H1 (cell line): ENCODE measurements at regions not wholly inside any gene's neighbourhood (a gene's known extent, or its start where the extent isn't known, plus 50 kb on each side); places are given as distances from the start of the nearest gene placed in this dataset.
"Not testable (repeated sequence)": the region's sequence is repeated elsewhere in the genome, so short reads cannot be mapped to it uniquely, and the experiment has no call there.

ENCODE experiments used
- CTCF ChIA-PET: fragments of 300-600 bp; sonication (Branson Sonifier 250); formaldehyde crosslinking; loops from one replicate; lab custom pipeline; 2021; ENCODE audit not compliant: partially characterized antibody; lab: Charles Lee
- POLR2A ChIA-PET: fragments of 300-600 bp; sonication (Branson Sonifier 250); formaldehyde crosslinking; loops from one replicate; lab custom pipeline; 2021; ENCODE audit warnings: inconsistent platforms; ENCODE audit not compliant: partially characterized antibody; lab: Charles Lee
- DNase-seq, 2 experiments: peaks; one replicate each; pipeline versions ENCODE4 v3.0.0 to v3.0.0-alpha.2; 2010 to 2022; ENCODE audit warnings: low spot score in 2 of 2, low read depth in 1 of 2, mixed read lengths in 1 of 2
- FAIRE-seq: peaks from 2 replicates; lab custom pipeline; 2011; peaks lifted over from hg19 to GRCh38; lab: Jason Lieb, UNC
- H2AFZ ChIP-seq: 2 replicates; pipeline ENCODE4 v1.8.1; 2012; ENCODE audit warnings: low read length, inconsistent platforms
- H2AK5ac ChIP-seq: 2 replicates; pipeline ENCODE4 v1.6.1; 2013; ENCODE audit warnings: low read depth, low read length
- H2BK120ac ChIP-seq: replicated peaks from 2 replicates; pipeline ENCODE3; 2013; ENCODE audit warnings: low read depth, low read length, inconsistent platforms
- H2BK12ac ChIP-seq: 2 replicates; pipeline ENCODE4 v1.6.1; 2013; ENCODE audit warnings: low read depth, low read length
- H2BK15ac ChIP-seq: 2 replicates; pipeline ENCODE4 v1.6.1; 2013; ENCODE audit warnings: low read length
- H2BK20ac ChIP-seq: 2 replicates; pipeline ENCODE4 v1.6.1; 2013; ENCODE audit warnings: low read length
- H2BK5ac ChIP-seq: 2 replicates; pipeline ENCODE4 v1.6.1; 2013; ENCODE audit warnings: low read depth, low read length
- H3K14ac ChIP-seq: 2 replicates; pipeline ENCODE4 v1.6.1; 2013; ENCODE audit warnings: inconsistent platforms; ENCODE audit not compliant: insufficient read length
- H3K18ac ChIP-seq: 2 replicates; pipeline ENCODE4 v1.6.1; 2013; ENCODE audit warnings: low read length; ENCODE audit errors: extremely low read depth
- H3K23ac ChIP-seq: 2 replicates; pipeline ENCODE4 v1.6.1; 2013; ENCODE audit warnings: inconsistent platforms; ENCODE audit not compliant: insufficient read length
- H3K23me2 ChIP-seq: 2 replicates; pipeline ENCODE4 v1.6.1; 2013; ENCODE audit warnings: low read depth, low read length
- H3K27ac ChIP-seq: 2 replicates; pipeline ENCODE4 v1.6.1; 2011; ENCODE audit warnings: low read depth, low read length, inconsistent platforms
- H3K27me3 ChIP-seq, 4 experiments: replicated peaks in 1 of 4; 1 replicate in 1 of 4; 2 replicates in 3 of 4; pipeline versions ENCODE4 v1.6.1 to v1.8.1; 2011 to 2013; ENCODE audit warnings: low read length in 3 of 4, mild to moderate bottlenecking in 3 of 4, inconsistent platforms in 2 of 4, mixed read lengths in 2 of 4, moderate library complexity in 1 of 4; ENCODE audit not compliant: control insufficient read depth in 3 of 4, insufficient read depth in 3 of 4; ENCODE audit errors: extremely low read depth in 1 of 4
- H3K36me3 ChIP-seq, 4 experiments: 2 replicates each; pipeline versions ENCODE4 v1.6.1 to v1.8.1; 2011 to 2013; ENCODE audit warnings: mild to moderate bottlenecking in 4 of 4, low read length in 3 of 4, moderate library complexity in 2 of 4, control low read depth in 1 of 4, inconsistent platforms in 1 of 4; ENCODE audit not compliant: insufficient read depth in 4 of 4, control insufficient read depth in 2 of 4
- H3K4ac ChIP-seq: replicated peaks from 2 replicates; pipeline ENCODE3; 2013; ENCODE audit warnings: low read length, low read depth, mixed read lengths, inconsistent platforms; ENCODE audit not compliant: insufficient read length
- H3K4me1 ChIP-seq, 4 experiments: replicated peaks in 1 of 4; 1 replicate in 1 of 4; 2 replicates in 3 of 4; pipeline versions ENCODE4 v1.6.1 to v1.8.1; 2011 to 2013; ENCODE audit warnings: low read length in 3 of 4, inconsistent platforms in 2 of 4, mixed read lengths in 1 of 4; ENCODE audit not compliant: insufficient read depth in 4 of 4, control insufficient read depth in 3 of 4
- H3K4me2 ChIP-seq, 2 experiments: 2 replicates each; pipeline versions ENCODE4 v1.6.1 to v1.8.1; 2011 to 2013; ENCODE audit warnings: low read depth in 2 of 2, low read length in 2 of 2, control low read depth in 1 of 2, inconsistent platforms in 1 of 2, mild to moderate bottlenecking in 1 of 2; ENCODE audit not compliant: insufficient read depth in 1 of 2
- H3K4me3 ChIP-seq, 4 experiments: fragments of 200-600, 300-600 bp in 1 of 4; sonication (generic), shearing (Covaris generic), sonication (Bioruptor Twin) in 1 of 4; 2 replicates each; pipeline versions ENCODE4 v1.5.1 to v1.8.1; 2011 to 2016; ENCODE audit warnings: low read length in 4 of 4, low read depth in 3 of 4, control low read depth in 2 of 4, inconsistent platforms in 2 of 4, mild to moderate bottlenecking in 2 of 4, mixed read lengths in 1 of 4, moderate library complexity in 1 of 4; ENCODE audit not compliant: insufficient read depth in 2 of 4; ENCODE audit errors: extremely low read depth in 1 of 4
- H3K56ac ChIP-seq: replicated peaks from 2 replicates; pipeline ENCODE3; 2013; ENCODE audit warnings: low read depth, mild to moderate bottlenecking, mixed read lengths, low read length, inconsistent platforms; ENCODE audit not compliant: insufficient read length
- H3K79me1 ChIP-seq: 2 replicates; pipeline ENCODE4 v1.6.1; 2013; ENCODE audit warnings: low read depth, low read length, control low read depth
- H3K79me2 ChIP-seq, 2 experiments: 2 replicates each; pipeline versions ENCODE4 v1.6.1 to v1.8.1; 2012 to 2013; ENCODE audit warnings: low read length in 2 of 2, mild to moderate bottlenecking in 2 of 2, inconsistent platforms in 1 of 2; ENCODE audit not compliant: insufficient read depth in 2 of 2, control insufficient read depth in 1 of 2
- H3K9ac ChIP-seq, 4 experiments: replicated peaks in 1 of 4; 1 replicate in 1 of 4; 2 replicates in 3 of 4; pipeline versions ENCODE4 v1.6.1 to v1.8.1; 2011 to 2013; ENCODE audit warnings: low read depth in 3 of 4, low read length in 3 of 4, control low read depth in 2 of 4, mild to moderate bottlenecking in 2 of 4, moderate library complexity in 2 of 4, inconsistent platforms in 1 of 4; ENCODE audit errors: extremely low read depth in 1 of 4
- H3K9me3 ChIP-seq, 2 experiments: 2 replicates each; pipeline versions ENCODE4 v1.6.1 to v1.8.1; 2012 to 2013; ENCODE audit warnings: mild to moderate bottlenecking in 2 of 2, moderate library complexity in 2 of 2, control low read depth in 1 of 2, inconsistent platforms in 1 of 2, low read depth in 1 of 2, low read length in 1 of 2, mixed read lengths in 1 of 2; ENCODE audit not compliant: insufficient read depth in 2 of 2
- H4K20me1 ChIP-seq, 2 experiments: replicated peaks in 1 of 2; 2 replicates each; pipeline versions ENCODE3 to v1.8.1; 2011 to 2013; ENCODE audit warnings: inconsistent platforms in 2 of 2, low read length in 2 of 2, mild to moderate bottlenecking in 1 of 2; ENCODE audit not compliant: insufficient read depth in 2 of 2, control insufficient read depth in 1 of 2
- H4K5ac ChIP-seq: 2 replicates; pipeline ENCODE4 v1.6.1; 2013; ENCODE audit warnings: low read length, low read depth, mixed read lengths, inconsistent platforms; ENCODE audit not compliant: insufficient read length
- H4K8ac ChIP-seq: 2 replicates; pipeline ENCODE4 v1.8.0; 2013; ENCODE audit warnings: mild to moderate bottlenecking, moderate library complexity, low read length, inconsistent platforms; ENCODE audit not compliant: insufficient read depth; ENCODE audit errors: extremely low read depth
- H4K91ac ChIP-seq: replicated peaks from 2 replicates; pipeline ENCODE3; 2013; ENCODE audit warnings: low read length, mixed read lengths, inconsistent platforms; ENCODE audit not compliant: insufficient read length
- WGBS, 2 experiments: shearing (Covaris generic) in 1 of 2; methylation state at CpG; one replicate each; pipeline versions ENCODE4 v1.1.6 to v1.1.7; 2013 to 2015; ENCODE audit warnings: low lambda C conversion rate in 2 of 2, mixed read lengths in 2 of 2, inconsistent platforms in 1 of 2, low coverage in 1 of 2, missing lambda C conversion rate in 1 of 2; ENCODE audit not compliant: insufficient replicate concordance in 2 of 2, insufficient coverage in 1 of 2, insufficient read length in 1 of 2; ENCODE audit errors: extremely low coverage in 1 of 2, missing lambda C conversion rate in 1 of 2; 5-methylcytosine and 5-hydroxymethylcytosine counted together

DNA sequence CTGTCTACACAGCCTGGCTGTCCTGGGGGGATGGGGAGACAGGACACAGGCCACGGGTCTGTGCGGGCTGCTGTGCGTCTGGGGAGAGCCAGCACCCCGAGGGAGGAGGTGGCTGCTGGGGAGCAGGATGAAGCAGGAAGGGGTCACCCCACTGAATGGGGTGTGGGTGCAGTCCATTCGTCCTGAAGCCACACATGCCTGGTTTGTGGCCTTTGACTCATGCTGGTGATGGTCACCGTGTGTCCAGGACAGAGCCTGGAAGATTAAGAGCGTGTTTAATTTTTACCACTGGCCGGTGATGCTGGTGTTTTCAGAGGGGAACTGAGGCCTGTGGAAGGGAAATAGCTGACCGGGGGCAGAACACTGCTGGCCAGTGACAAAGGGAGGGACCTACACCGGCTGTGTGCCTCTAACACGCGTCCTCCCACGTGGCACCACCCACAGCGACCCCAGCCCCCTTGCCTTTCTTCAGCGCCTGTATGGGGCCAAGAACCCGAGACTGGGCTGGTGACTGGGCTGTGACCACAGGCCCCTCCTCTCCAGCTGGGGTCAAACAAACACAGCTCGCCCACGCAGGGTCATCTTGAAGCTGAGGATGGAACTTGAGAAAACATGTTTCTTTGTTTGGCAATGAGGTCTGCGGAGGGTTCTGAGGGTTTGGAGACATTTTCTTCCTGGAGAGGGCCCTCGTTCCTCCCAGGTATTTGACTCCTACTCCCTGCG lies 99.5 kb upstream of the LRPAP1 start:
- peaks cover 5 to 16% of the 10 kb centered on the region in 2 experiments; a peak in 1 of 4 replicates for H3K9me3 ChIP-seq
- H4K20me1 ChIP-seq, H3K18ac ChIP-seq, H4K5ac ChIP-seq, H2BK120ac ChIP-seq, H3K23ac ChIP-seq, H3K4me3 ChIP-seq, CTCF ChIA-PET, H2BK20ac ChIP-seq, FAIRE-seq, H2AK5ac ChIP-seq, H2BK15ac ChIP-seq, H3K4ac ChIP-seq, DNase-seq, H3K27me3 ChIP-seq, H3K23me2 ChIP-seq, H3K4me1 ChIP-seq, H2BK12ac ChIP-seq, H3K9ac ChIP-seq, H4K91ac ChIP-seq, H3K27ac ChIP-seq, H4K8ac ChIP-seq, H3K4me2 ChIP-seq, H3K56ac ChIP-seq, H2AFZ ChIP-seq, H3K79me1 ChIP-seq, H2BK5ac ChIP-seq, H3K36me3 ChIP-seq, H3K14ac ChIP-seq, H3K79me2 ChIP-seq: not testable (repeated sequence)
- 76% methylated on average over 14 of the region's 21 CpGs; no CpG with 5 or more reads in 1 of the 2 experiments for WGBS, 2 experiments
- POLR2A ChIA-PET, result interaction anchor here (0.6 kb wide), 1 partner anchor 20 kb away, joined by 3 read pairs; no protein-coding TSS in a partner anchor
